Endodermal cell (in vitro differentiated cells): ENCODE measurements at regions not wholly inside any gene's neighbourhood (a gene's known extent, or its start where the extent isn't known, plus 50 kb on each side); places are given as distances from the start of the nearest gene placed in this dataset.

Experiments used
- DNase-seq: peaks from one replicate; pipeline ENCODE4 v3.0.0-alpha.2; 2017
- H3K27ac ChIP-seq: 2 replicates; pipeline ENCODE4 v1.5.1; 2013; ENCODE audit warnings: mild to moderate bottlenecking, low read depth, low read length, moderate library complexity
- H3K27me3 ChIP-seq: 2 replicates; pipeline ENCODE4 v1.6.1; 2013; ENCODE audit warnings: mild to moderate bottlenecking, low read length, moderate library complexity; ENCODE audit not compliant: insufficient read depth, control insufficient read depth, poor library complexity, severe bottlenecking
- H3K36me3 ChIP-seq: 2 replicates; pipeline ENCODE4 v1.7.0; 2013; ENCODE audit warnings: mild to moderate bottlenecking, low read length, moderate library complexity; ENCODE audit not compliant: control insufficient read depth, insufficient read depth
- H3K4me1 ChIP-seq: one replicate; pipeline ENCODE4 v1.7.0; 2013; ENCODE audit warnings: low read length; ENCODE audit not compliant: control insufficient read depth, insufficient read depth
- H3K4me3 ChIP-seq: 2 replicates; pipeline ENCODE4 v1.5.1; 2013; ENCODE audit warnings: mild to moderate bottlenecking, low read length, moderate library complexity
- H3K9ac ChIP-seq: 2 replicates; pipeline ENCODE4 v1.6.1; 2013; ENCODE audit warnings: mild to moderate bottlenecking, low read length, moderate library complexity; ENCODE audit not compliant: poor library complexity, severe bottlenecking; ENCODE audit errors: extremely low read depth
- H3K9me3 ChIP-seq: 2 replicates; pipeline ENCODE4 v1.6.1; 2013; ENCODE audit warnings: mild to moderate bottlenecking, low read length, moderate library complexity; ENCODE audit not compliant: control insufficient read depth
- H3K27ac Mint-ChIP-seq: 2 replicates; pipeline ENCODE4 v1.8.0; 2020; ENCODE audit warnings: mixed read lengths
- H3K27me3 Mint-ChIP-seq: 2 replicates; pipeline ENCODE4 v1.8.0; 2021; ENCODE audit warnings: mild to moderate bottlenecking, mixed read lengths; ENCODE audit not compliant: insufficient read depth
- H3K36me3 Mint-ChIP-seq: 2 replicates; pipeline ENCODE4 v1.8.0; 2020; ENCODE audit warnings: low read depth, mixed read lengths
- H3K4me1 Mint-ChIP-seq: 2 replicates; pipeline ENCODE4 v1.8.0; 2020; ENCODE audit warnings: mixed read lengths
- H3K4me3 Mint-ChIP-seq: 2 replicates; pipeline ENCODE4 v1.8.0; 2020; ENCODE audit warnings: mild to moderate bottlenecking, moderate library complexity, mixed read lengths
- H3K9me3 Mint-ChIP-seq: 2 replicates; pipeline ENCODE4 v1.8.0; 2020; ENCODE audit warnings: mild to moderate bottlenecking, mixed read lengths
- CTCF ChIP-seq: fragments of 200-600 bp; sonication (generic); conservative IDR thresholded peaks from 2 replicates; pipeline ENCODE4 v1.5.0; 2021; ENCODE audit warnings: antibody characterized with exemption, mild to moderate bottlenecking
- WGBS, 2 experiments: methylation state at CpG; one replicate each; pipeline versions ENCODE4 v1.1.5 to v1.1.7; 2013; ENCODE audit warnings: missing lambda C conversion rate in 2 of 2, mixed read lengths in 1 of 2; ENCODE audit not compliant: insufficient coverage in 1 of 2, insufficient read length in 1 of 2; 5-methylcytosine and 5-hydroxymethylcytosine counted together

- Mint-ChIP-seq H3K27me3 (peaks cover 6% of the 10 kb centered on the region), H3K4me3 (no peak overlapping the region), H3K4me1 (peaks cover 18% of the 10 kb centered on the region), H3K9me3 (peaks cover 3% of the 10 kb centered on the region), H3K36me3 (no peaks in the 10 kb centered on the region), H3K27ac (no peak overlapping the region)
- Histone ChIP-seq H3K27me3 (no peaks in the 10 kb centered on the region), H3K9ac (no peak overlapping the region), H3K4me3 (no peak overlapping the region), H3K36me3 (no peaks in the 10 kb centered on the region), H3K27ac (no peak overlapping the region), H3K4me1 (peaks cover 11% of the 10 kb centered on the region), H3K9me3 (no peaks in the 10 kb centered on the region)
- no peak for TF ChIP-seq CTCF
- WGBS, 2 experiments, result 83 to 86% methylated on average over 2 of the region's 2 CpGs
- DNase-seq, result peak; percentile 53
These were observed 108.3 kb downstream of the IL20RB start for GRCh38 chr3:137066092-137066491.

- Mint-ChIP-seq H3K4me1 (peaks cover 8% of the 10 kb centered on the region), H3K9me3 (no peaks in the 10 kb centered on the region), H3K27ac (no peak overlapping the region), H3K4me3 (no peak overlapping the region), H3K27me3 (no peaks in the 10 kb centered on the region), H3K36me3 (no peaks in the 10 kb centered on the region)
- H3K9me3 ChIP-seq, result no peaks in the 10 kb centered on the region
- H3K4me1 ChIP-seq, result peaks cover 10% of the 10 kb centered on the region
- no peak for DNase-seq
- H3K4me3 ChIP-seq, result no peak overlapping the region
- H3K27ac ChIP-seq, result no peak overlapping the region
- no peaks in the 10 kb centered on the region for H3K36me3 ChIP-seq
- no peak overlapping the region for H3K9ac ChIP-seq
- no peaks in the 10 kb centered on the region for H3K27me3 ChIP-seq
- TF ChIP-seq CTCF, result no peak
- WGBS, 2 experiments, result 100% methylated on average over 1 of the region's 1 CpG; no CpG with 5 or more reads in 1 of the 2 experiments
These were observed 113.3 kb downstream of the IL20RB start for GRCh38 chr3:137071104-137071503.

GRCh38 chr3:137075020-137075419, 117.2 kb downstream of the IL20RB start:
- DNase-seq, result no peak
- no peaks in the 10 kb centered on the region for H3K27me3 ChIP-seq
- Mint-ChIP-seq H3K27me3 (peaks cover 8% of the 10 kb centered on the region), H3K27ac (no peak overlapping the region), H3K4me1 (no peaks in the 10 kb centered on the region), H3K4me3 (no peak overlapping the region), H3K9me3 (no peaks in the 10 kb centered on the region), H3K36me3 (no peaks in the 10 kb centered on the region)
- no peak for TF ChIP-seq CTCF
- no peak overlapping the region for H3K27ac ChIP-seq
- 90 to 95% methylated on average over 2 of the region's 2 CpGs for WGBS, 2 experiments
- H3K9ac ChIP-seq, result no peak overlapping the region
- H3K4me3 ChIP-seq, result no peak overlapping the region
- no peaks in the 10 kb centered on the region for H3K9me3 ChIP-seq
- no peaks in the 10 kb centered on the region for H3K36me3 ChIP-seq
- H3K4me1 ChIP-seq, result peaks cover 2% of the 10 kb centered on the region
